ENCODE measurements at regions not wholly inside any gene's neighbourhood (a gene's known extent, or its start where the extent isn't known, plus 50 kb on each side); places are given as distances from the start of the nearest gene placed in this dataset.
"Not testable (repeated sequence)": the region's sequence is repeated elsewhere in the genome, so short reads cannot be mapped to it uniquely, and the experiment has no call there.

DNA sequence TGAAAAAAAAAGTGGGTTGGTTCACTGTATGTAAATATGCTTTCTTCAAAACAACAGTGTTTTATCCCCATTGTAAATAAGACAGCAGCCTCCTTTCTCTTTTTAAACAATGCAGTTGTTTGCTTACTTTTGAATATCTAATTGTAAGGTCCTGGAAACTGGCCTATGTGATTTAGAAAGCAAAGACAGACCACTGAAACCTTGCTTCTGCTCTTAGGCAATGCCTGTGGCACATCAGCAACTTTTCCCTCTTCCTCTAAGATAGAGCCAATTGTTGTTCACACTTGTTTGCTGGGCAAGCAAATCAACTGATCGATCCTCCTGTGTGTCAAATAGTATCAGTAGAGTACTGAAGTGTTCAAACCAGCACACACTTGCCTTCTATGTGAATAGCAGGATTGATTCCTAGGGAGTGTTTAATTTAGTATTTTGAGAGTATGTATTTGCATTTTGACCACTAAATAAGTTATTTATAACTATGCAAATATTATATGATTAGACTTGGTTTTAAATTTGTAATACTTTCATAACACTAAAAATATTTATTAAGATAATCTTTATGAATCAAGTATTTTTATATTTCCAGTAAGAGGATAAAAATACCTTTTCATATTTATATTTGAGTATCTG, 55.4 kb upstream of the GRPR start:
- Mint-ChIP-seq H3K27ac (no peak overlapping the region), H3K4me1 (no peaks in the 10 kb centered on the region), H3K9me3 (no peaks in the 10 kb centered on the region), H3K4me3 (no peak overlapping the region), H3K36me3 (no peaks in the 10 kb centered on the region), H3K27me3 (no peaks in the 10 kb centered on the region)
- DNase-seq (no peak), ATAC-seq (ENCODE audit: low read depth) (no peak)
- POLR2A ChIA-PET = no interaction called here

DNA sequence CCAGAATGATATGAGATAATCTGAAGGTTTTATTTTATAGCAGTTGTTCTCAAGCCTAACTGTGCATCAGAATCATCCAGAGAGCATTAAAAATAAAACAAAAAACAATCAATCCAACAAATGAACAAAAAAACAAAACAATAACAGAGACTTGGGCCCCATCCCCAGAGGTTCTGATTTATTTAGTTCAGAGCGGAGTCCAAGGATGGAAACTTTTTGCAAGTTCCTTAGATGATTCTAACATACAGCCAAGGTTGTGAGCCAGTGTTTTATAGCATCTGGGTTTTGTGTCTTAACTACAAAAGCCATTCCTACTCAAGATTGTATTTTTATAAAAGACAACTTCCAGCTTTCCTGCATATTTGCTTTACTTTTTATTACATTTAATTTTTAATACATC, 59.4 kb upstream of the GRPR start:
- no peaks in the 10 kb centered on the region for H3K4me1 Mint-ChIP-seq
- H3K27me3 Mint-ChIP-seq = no peaks in the 10 kb centered on the region
- H3K36me3 Mint-ChIP-seq = no peaks in the 10 kb centered on the region
- ATAC-seq (ENCODE audit: low read depth) = no peak
- H3K27ac Mint-ChIP-seq = no peak overlapping the region
- H3K9me3 Mint-ChIP-seq = no peaks in the 10 kb centered on the region
- DNase-seq = no peak
- H3K4me3 Mint-ChIP-seq = no peak overlapping the region
- POLR2A ChIA-PET = no interaction called here

GRCh38 chrX:16063141-16063540, 60.2 kb upstream of the GRPR start:
- ATAC-seq (ENCODE audit: low read depth) = no peak
- no peak overlapping the region for H3K27ac Mint-ChIP-seq
- POLR2A ChIA-PET = no interaction called here

GRCh38 chrX:16061296-16061695, 62.1 kb upstream of the GRPR start:
- Mint-ChIP-seq H3K4me3 (no peak overlapping the region), H3K36me3 (no peaks in the 10 kb centered on the region), H3K4me1 (no peaks in the 10 kb centered on the region), H3K27ac (no peak overlapping the region), H3K27me3 (no peaks in the 10 kb centered on the region), H3K9me3 (no peaks in the 10 kb centered on the region)
- ATAC-seq (ENCODE audit: low read depth) (no peak), DNase-seq (no peak)
- POLR2A ChIA-PET = no interaction called here

More at GRCh38 chrX:16063141-16063540, 60.2 kb upstream of the GRPR start:
- H3K27me3 Mint-ChIP-seq = no peaks in the 10 kb centered on the region
- no peak overlapping the region for H3K4me3 Mint-ChIP-seq
- H3K9me3 Mint-ChIP-seq = no peaks in the 10 kb centered on the region
- H3K4me1 Mint-ChIP-seq = no peaks in the 10 kb centered on the region
- no peaks in the 10 kb centered on the region for H3K36me3 Mint-ChIP-seq
- no peak for DNase-seq

DNA sequence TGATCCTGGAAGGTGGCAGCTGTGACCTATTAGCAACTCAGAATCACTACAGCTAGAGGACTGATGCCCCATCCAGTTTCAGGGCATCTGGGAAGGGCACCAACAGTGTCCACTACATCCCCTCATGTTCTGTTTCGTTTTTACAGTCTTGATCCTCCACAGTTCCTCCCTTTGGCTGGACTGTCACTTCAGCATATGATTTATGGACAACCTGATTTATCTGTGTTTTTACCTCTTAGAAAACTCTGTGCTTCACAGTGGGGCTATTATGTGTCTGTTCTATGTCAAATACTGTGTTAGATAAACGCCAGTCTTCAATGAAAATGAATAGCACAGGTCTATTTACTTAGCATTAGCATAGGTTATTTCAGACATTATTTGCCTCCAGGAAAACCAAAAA, 63.1 kb upstream of the GRPR start:
- Mint-ChIP-seq H3K36me3 (no peaks in the 10 kb centered on the region), H3K9me3 (no peaks in the 10 kb centered on the region), H3K4me1 (no peaks in the 10 kb centered on the region), H3K27me3 (no peaks in the 10 kb centered on the region), H3K27ac (no peak overlapping the region), H3K4me3 (no peak overlapping the region)
- POLR2A ChIA-PET = no interaction called here
- ATAC-seq (ENCODE audit: low read depth) = no peak
- DNase-seq = no peak

DNA sequence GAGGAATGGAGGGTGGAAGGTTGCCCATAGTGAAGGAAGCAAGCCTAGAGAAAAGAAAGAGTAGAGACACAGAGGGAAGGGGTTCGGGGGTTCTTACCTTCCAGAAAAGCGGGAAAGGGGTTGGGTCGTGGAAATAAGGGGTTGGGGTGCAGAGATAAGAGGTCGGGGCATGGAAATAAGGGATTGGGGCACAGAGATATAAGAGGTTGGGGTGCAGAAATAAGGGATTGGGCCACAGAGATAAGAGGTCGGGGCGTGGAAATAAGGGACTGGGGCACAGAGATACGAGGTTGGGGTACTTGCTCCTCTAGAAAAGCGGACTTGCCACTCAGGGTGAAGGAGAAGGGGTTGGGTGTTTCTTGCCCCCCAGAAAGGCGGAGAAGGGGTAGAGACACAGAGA, 74.2 kb upstream of the GRPR start:
- not testable (repeated sequence) for H3K36me3 Mint-ChIP-seq, DNase-seq

DNA sequence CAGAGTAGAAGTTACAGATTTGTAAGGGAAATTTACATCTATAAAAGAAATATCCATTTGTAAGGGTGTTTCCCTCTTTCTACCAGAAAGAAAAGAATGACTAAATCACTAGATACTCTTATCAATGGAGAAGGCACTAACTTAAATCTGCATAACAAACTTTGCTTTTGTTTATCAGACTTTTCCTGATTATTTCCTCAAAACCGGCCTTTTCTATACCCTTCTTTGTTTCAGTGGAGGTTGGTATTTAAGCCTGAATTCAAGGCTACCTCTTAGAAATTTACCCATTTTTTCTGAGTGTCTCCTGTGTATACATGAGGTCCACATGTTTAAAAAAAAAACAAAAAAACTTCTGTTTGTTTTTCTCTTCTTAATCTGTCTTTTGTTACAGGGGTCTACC, 80.4 kb upstream of the GRPR start:
- Mint-ChIP-seq H3K27ac (no peak overlapping the region), H3K4me1 (no peaks in the 10 kb centered on the region), H3K4me3 (no peak overlapping the region), H3K9me3 (no peaks in the 10 kb centered on the region), H3K36me3 (no peaks in the 10 kb centered on the region), H3K27me3 (peaks cover 3% of the 10 kb centered on the region)
- POLR2A ChIA-PET = no interaction called here
- ATAC-seq (ENCODE audit: low read depth) (no peak), DNase-seq (no peak)

More for the DNA sequence above, 74.2 kb upstream of the GRPR start:
- ATAC-seq (ENCODE audit: low read depth); H3K9me3 Mint-ChIP-seq; H3K4me3 Mint-ChIP-seq; H3K27me3 Mint-ChIP-seq; H3K27ac Mint-ChIP-seq; POLR2A ChIA-PET; H3K4me1 Mint-ChIP-seq: not testable (repeated sequence)

DNA sequence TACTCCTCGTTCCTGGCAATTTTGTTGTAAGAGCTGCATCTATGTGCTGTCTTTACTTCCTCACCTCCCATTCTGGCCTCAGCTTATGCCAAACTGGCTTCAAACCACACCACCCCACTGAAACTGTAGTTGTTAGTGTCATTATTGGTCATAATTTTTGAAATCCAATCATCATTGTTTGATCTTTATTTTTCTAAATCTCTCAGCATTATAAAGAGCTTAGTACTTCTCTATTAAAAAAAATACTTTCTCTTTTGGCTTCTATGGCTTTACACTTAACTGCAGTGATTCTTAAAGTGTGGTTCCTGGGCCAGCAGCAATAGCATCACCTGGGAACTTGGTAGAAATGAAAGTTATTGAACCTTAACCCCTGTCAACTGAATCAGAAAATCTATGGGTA, 83.5 kb upstream of the GRPR start:
- no peaks in the 10 kb centered on the region for H3K4me1 Mint-ChIP-seq
- POLR2A ChIA-PET = no interaction called here
- H3K27ac Mint-ChIP-seq = no peak overlapping the region
- ATAC-seq (ENCODE audit: low read depth) (no peak), DNase-seq (no peak)
- no peaks in the 10 kb centered on the region for H3K9me3 Mint-ChIP-seq
- no peak overlapping the region for H3K4me3 Mint-ChIP-seq
- no peaks in the 10 kb centered on the region for H3K36me3 Mint-ChIP-seq
- H3K27me3 Mint-ChIP-seq = peaks cover 3% of the 10 kb centered on the region

DNA sequence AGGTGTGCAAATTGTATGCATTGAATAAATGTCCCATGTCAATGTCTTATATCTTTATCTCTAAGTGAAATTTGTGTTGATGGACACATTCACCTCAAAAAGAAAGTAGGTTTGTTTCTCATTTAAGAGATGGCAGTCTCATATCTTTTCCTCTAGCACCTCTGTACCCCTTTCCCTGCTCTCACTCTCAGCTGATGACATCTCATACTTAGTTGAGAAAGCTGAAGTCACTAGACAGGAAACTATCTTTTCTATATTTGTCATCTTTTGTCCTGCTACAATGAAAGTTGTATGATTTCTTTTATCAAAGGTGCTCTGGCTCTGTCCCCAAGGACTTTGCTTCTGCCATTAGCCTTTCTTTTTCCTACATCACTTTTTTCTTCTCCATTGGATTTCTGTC, 84.0 kb upstream of the GRPR start:
- no peaks in the 10 kb centered on the region for H3K4me1 Mint-ChIP-seq
- no peak for DNase-seq
- peaks cover 3% of the 10 kb centered on the region for H3K27me3 Mint-ChIP-seq
- no peaks in the 10 kb centered on the region for H3K36me3 Mint-ChIP-seq
- POLR2A ChIA-PET = no interaction called here
- ATAC-seq (ENCODE audit: low read depth) = no peak
- no peaks in the 10 kb centered on the region for H3K9me3 Mint-ChIP-seq
- no peak overlapping the region for H3K27ac Mint-ChIP-seq
- H3K4me3 Mint-ChIP-seq = no peak overlapping the region

DNA sequence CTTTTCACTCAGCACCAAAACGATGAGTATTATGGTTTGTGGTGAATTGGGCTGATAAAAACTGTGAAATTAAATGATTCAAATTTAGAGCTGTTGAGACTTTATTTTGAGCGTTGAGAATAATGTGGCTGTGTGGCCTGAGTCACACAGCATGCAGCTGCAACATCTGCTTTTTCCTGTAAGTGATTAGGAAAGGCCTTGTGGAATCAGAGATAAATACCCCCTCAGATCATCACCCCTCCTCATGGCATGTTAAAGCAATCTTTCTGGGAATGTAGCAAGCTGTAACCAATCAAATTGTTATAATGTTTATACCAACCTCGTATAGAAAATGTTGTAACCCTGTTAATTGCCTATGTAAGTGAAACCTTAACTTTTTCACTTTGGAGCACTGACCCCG, 90.0 kb upstream of the GRPR start:
- no peak overlapping the region for H3K4me3 Mint-ChIP-seq
- no peaks in the 10 kb centered on the region for H3K4me1 Mint-ChIP-seq
- peaks cover 4% of the 10 kb centered on the region for H3K27me3 Mint-ChIP-seq
- POLR2A ChIA-PET = no interaction called here
- ATAC-seq (ENCODE audit: low read depth) (no peak), DNase-seq (no peak)
- no peaks in the 10 kb centered on the region for H3K9me3 Mint-ChIP-seq
- H3K27ac Mint-ChIP-seq = no peak overlapping the region
- no peaks in the 10 kb centered on the region for H3K36me3 Mint-ChIP-seq

DNA sequence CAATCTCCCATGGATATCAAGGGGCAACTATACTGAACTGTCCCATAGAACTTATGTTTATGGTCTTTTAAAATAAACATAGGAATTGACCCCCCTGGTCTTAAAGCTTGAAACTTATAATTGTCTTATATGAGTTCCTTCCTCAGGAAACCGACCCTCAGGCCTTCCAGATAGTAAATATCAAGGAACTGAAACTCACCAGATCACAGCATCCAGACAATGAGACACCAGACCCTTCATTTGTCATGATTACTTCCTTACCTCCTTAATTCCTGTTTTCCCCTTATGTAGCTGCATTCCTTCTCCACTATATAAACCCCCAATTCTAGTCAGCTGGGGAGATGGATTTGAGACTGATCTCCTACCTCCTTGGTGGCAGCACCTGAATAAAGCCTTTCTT, 94.8 kb upstream of the GRPR start:
- no peak overlapping the region for H3K4me3 Mint-ChIP-seq
- no peaks in the 10 kb centered on the region for H3K36me3 Mint-ChIP-seq
- no peaks in the 10 kb centered on the region for H3K9me3 Mint-ChIP-seq
- no peaks in the 10 kb centered on the region for H3K27me3 Mint-ChIP-seq
- no peak for DNase-seq
- peaks cover 2% of the 10 kb centered on the region for H3K4me1 Mint-ChIP-seq
- H3K27ac Mint-ChIP-seq = no peak overlapping the region
- POLR2A ChIA-PET = no interaction called here
- no peak for ATAC-seq (ENCODE audit: low read depth)

- no peak for DNase-seq
- POLR2A ChIA-PET = no interaction called here
- H3K27ac Mint-ChIP-seq = no peak overlapping the region
- H3K4me1 Mint-ChIP-seq = peaks cover 2% of the 10 kb centered on the region
- H3K27me3 Mint-ChIP-seq = peaks cover 2% of the 10 kb centered on the region
- H3K9me3 Mint-ChIP-seq = no peaks in the 10 kb centered on the region
- H3K4me3 Mint-ChIP-seq = no peak overlapping the region
- H3K36me3 Mint-ChIP-seq = no peaks in the 10 kb centered on the region
- no peak for ATAC-seq (ENCODE audit: low read depth)
Observed at GRCh38 chrX:16023790-16024734, 99.3 kb upstream of the GRPR start.

- ATAC-seq (ENCODE audit: low read depth) = no peak
- Mint-ChIP-seq H3K27ac (no peak overlapping the region), H3K9me3 (no peaks in the 10 kb centered on the region), H3K36me3 (no peaks in the 10 kb centered on the region), H3K4me1 (peaks cover 2% of the 10 kb centered on the region), H3K4me3 (no peak overlapping the region), H3K27me3 (peaks cover 2% of the 10 kb centered on the region)
- no peak for DNase-seq
- POLR2A ChIA-PET = no interaction called here
Observed at GRCh38 chrX:16022580-16023200, 100.7 kb upstream of the GRPR start.

DNA sequence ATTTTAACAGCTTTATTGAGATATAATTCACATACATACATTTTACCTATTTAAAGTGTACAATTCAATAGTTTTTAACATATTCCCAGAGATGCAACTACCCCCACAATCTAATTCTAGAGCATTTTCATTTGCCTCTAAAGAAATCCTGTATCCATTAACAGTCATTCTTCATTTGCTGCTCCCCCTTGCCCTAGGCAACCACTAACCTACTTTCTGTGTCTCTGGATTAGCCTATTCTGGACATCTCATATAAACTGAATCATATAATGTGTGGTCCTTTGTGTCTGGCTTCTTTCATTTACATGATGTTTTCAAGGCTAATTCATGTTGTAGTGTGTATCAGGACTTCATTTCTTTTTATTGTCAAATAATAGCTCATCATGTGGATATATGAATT, 105.1 kb upstream of the GRPR start:
- POLR2A ChIA-PET = no interaction called here
- Mint-ChIP-seq H3K27ac (no peak overlapping the region), H3K36me3 (no peaks in the 10 kb centered on the region), H3K4me3 (no peak overlapping the region), H3K9me3 (no peaks in the 10 kb centered on the region), H3K4me1 (no peaks in the 10 kb centered on the region), H3K27me3 (peaks cover 2% of the 10 kb centered on the region)
- DNase-seq (no peak), ATAC-seq (ENCODE audit: low read depth) (no peak)

All from activated naive CD8-positive, alpha-beta T cell treated with anti-CD3 and anti-CD28 coated beads, Interleukin-2, amount 10 ng/mL, durations not matched to agents 7 days and 5 days (primary cell).